Right ventricle myocardium inferior (tissue), 1 donor: ENCODE measurements at regions not wholly inside any gene's neighbourhood (a gene's known extent, or its start where the extent isn't known, plus 50 kb on each side); places are given as distances from the start of the nearest gene placed in this dataset.
"Not testable (repeated sequence)": the region's sequence is repeated elsewhere in the genome, so short reads cannot be mapped to it uniquely, and the experiment has no call there.

Source experiments
- ATAC-seq: fragments of 200-7000 bp; cut with Tn5 transposase; one replicate; pipeline ENCODE4 v1.9.1; 2020; ENCODE audit warnings: mild to moderate bottlenecking, moderate library complexity
- DNase-seq: peaks from one replicate; pipeline ENCODE4 v3.0.0; 2021; ENCODE audit errors: missing footprints
- intact Hi-C: fragments of 100-400 bp; cut with DNase I; formaldehyde crosslinking; loops from one replicate; pipeline ENCODE4 v1.11.0; 2022
- donor health status: DM: no; HTN: yes; CAD: no; lungs with severe emphysema.

DNA sequence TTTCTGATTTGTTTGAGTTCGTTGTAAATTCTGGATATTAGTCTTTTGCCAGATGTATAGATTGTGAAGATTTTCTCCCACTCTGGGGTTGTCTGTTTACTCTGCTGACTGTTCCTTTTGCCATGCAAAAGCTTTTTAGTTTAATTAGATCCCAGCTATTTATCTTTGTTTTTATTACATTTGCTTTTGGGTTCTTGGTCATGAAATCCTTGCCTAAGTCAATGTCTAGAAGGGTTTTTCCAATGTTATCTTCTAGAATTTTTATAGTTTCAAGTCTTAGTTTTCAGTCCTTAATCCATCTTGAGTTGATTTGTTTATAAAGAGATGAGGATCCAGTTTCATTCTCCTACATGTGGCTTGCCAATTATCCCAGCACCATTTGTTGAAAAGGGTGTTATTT lies 68.7 kb upstream of the ZPLD1 start:
- DNase-seq, intact Hi-C loops, ATAC-seq: not testable (repeated sequence)

- intact Hi-C loops, result no loop called here
- no peak for DNase-seq
- ATAC-seq, result no peak
Measured at GRCh38 chr3:102374863-102375634, 59.8 kb upstream of the ZPLD1 start.

DNA sequence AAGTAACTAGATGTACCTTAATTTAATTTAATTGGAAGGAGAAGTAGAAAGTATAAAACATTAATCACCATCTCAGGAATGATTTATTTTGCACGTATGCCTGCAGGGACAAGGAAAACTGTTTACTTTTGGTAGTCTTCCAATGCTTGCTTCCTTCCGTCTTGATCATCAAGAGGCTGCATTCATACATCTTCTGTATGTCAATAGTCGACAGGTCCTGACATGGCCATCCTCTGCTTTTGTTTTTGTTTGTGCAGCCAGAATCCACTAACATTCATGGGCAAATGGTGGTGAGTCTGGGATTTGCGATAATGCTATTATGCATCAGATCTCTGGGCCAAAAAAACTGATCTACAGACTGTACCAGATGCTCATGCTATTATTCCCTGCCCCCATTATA lies 56.6 kb upstream of the ZPLD1 start:
- ATAC-seq (no peak), DNase-seq (no peak)
- intact Hi-C loops, result no loop called here

DNA sequence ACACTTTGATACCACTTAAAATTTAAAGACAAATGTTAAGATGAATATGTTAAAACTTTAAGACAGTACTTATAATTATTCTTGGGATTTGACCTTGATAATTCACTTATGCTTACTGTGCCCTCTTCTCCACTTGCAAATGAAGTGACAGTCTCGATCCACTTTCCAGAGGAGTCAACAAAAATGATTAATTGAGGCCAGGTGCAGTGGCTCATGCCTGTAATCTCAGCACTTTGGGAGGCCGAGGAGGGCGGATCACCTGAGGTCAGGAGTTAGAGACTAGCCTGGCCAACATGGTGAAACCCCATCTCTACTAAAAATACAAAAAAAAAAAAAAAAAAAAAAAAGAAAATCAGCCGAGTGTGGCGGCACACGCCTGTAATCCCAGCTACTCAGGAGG lies 52.6 kb upstream of the ZPLD1 start:
- not testable (repeated sequence) for ATAC-seq

More for the DNA sequence above, 52.6 kb upstream of the ZPLD1 start:
- intact Hi-C loops, DNase-seq: not testable (repeated sequence)
